HUES6 (cell line): ENCODE measurements at regions not wholly inside any gene's neighbourhood (a gene's known extent, or its start where the extent isn't known, plus 50 kb on each side); places are given as distances from the start of the nearest gene placed in this dataset.

Experiments used
- H3K27ac ChIP-seq: 2 replicates; pipeline ENCODE4 v1.7.0; 2013; ENCODE audit warnings: low read depth, mild to moderate bottlenecking, low read length, inconsistent platforms
- H3K27me3 ChIP-seq: 2 replicates; pipeline ENCODE4 v1.6.1; 2013; ENCODE audit warnings: low read length; ENCODE audit not compliant: control insufficient read depth, insufficient read depth
- H3K36me3 ChIP-seq: 2 replicates; pipeline ENCODE4 v1.6.1; 2013; ENCODE audit warnings: low read length; ENCODE audit not compliant: control insufficient read depth, insufficient read depth
- H3K4me1 ChIP-seq: 2 replicates; pipeline ENCODE4 v1.6.1; 2013; ENCODE audit warnings: low read length; ENCODE audit not compliant: control insufficient read depth, insufficient read depth
- H3K4me3 ChIP-seq: 2 replicates; pipeline ENCODE4 v1.5.1; 2013; ENCODE audit warnings: low read depth, low read length
- H3K9ac ChIP-seq: one replicate; pipeline ENCODE4 v1.6.1; 2013; ENCODE audit warnings: mild to moderate bottlenecking, low read length
- H3K9me3 ChIP-seq: 2 replicates; pipeline ENCODE4 v1.6.1; 2013; ENCODE audit warnings: low read depth, low read length; ENCODE audit not compliant: control insufficient read depth, insufficient read depth

DNA sequence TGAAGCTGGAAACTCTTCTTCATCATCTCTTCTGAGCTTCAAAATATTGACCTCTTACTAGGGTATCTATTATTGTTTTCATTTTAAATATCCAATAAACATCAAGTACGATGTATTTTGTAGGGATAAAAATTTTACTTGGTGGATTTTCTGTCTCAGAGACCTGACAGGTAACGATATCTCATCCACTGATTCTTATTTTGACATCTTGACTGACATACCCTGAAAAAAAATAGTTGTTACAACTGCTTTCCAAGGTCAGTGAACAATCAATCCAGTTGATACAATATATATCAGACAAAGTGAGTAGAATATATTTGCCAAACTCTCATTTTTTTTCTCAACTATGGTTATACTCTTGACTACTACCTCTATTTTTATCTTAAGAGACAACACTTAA is 963.7 kb upstream of the CDH2 start:
- Histone ChIP-seq H3K9ac (no peak overlapping the region), H3K4me1 (peaks cover 6% of the 10 kb centered on the region; the same call in 1 of the 2 replicates), H3K9me3 (no peaks in the 10 kb centered on the region), H3K27ac (no peak overlapping the region), H3K4me3 (no peak overlapping the region), H3K36me3 (no peaks in the 10 kb centered on the region), H3K27me3 (no peaks in the 10 kb centered on the region)

DNA sequence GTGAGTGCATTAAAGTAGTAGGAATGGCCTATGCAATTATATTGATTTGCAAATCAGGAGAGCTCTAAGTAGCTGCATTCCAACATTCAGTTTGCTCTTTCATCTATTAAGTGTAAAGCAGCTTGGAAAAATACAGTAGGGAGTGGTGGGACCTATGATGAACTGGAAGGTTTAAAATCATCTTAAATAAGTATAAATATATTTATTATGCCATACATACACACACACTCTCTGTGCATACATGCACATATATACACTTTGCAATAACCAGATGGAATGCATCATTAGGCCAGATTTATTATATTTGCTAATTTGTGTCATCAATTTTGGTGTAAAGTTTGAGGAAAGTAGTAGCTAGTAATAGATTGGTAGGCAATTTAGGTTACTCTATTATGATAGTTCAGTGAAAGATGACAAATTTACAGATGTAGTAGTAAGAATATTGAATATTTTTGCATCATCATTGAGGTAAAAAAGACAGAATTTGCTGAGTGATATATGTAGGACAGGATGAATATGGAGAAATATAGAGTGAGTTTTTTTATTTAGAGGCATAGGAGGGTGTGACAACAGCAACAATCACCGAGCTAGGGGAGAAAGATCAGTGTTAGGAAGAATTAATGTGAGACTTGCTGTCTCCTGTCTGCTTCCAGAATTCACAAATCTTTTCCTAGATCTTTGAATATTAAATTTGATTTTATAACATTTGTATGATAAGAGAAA is 961.0 kb upstream of the CDH2 start:
- peaks cover 6% of the 10 kb centered on the region; the same call in 1 of the 2 replicates for H3K4me1 ChIP-seq
- no peaks in the 10 kb centered on the region for H3K27me3 ChIP-seq
- no peak overlapping the region for H3K27ac ChIP-seq
- H3K9me3 ChIP-seq: no peaks in the 10 kb centered on the region
- H3K36me3 ChIP-seq: no peaks in the 10 kb centered on the region
- H3K9ac ChIP-seq: no peak overlapping the region
- no peak overlapping the region for H3K4me3 ChIP-seq

- Histone ChIP-seq H3K4me3 (no peak overlapping the region), H3K36me3 (no peaks in the 10 kb centered on the region), H3K27me3 (no peaks in the 10 kb centered on the region), H3K9me3 (no peaks in the 10 kb centered on the region), H3K4me1 (peaks cover 10% of the 10 kb centered on the region; the same call in 1 of the 2 replicates), H3K27ac (0 out of 2 replicates have a peak overlapping the region, but pooled peaks have one; percentile 50), H3K9ac (no peak overlapping the region)
Observed at GRCh38 chr18:29123706-29124530, 947.0 kb upstream of the CDH2 start.

DNA sequence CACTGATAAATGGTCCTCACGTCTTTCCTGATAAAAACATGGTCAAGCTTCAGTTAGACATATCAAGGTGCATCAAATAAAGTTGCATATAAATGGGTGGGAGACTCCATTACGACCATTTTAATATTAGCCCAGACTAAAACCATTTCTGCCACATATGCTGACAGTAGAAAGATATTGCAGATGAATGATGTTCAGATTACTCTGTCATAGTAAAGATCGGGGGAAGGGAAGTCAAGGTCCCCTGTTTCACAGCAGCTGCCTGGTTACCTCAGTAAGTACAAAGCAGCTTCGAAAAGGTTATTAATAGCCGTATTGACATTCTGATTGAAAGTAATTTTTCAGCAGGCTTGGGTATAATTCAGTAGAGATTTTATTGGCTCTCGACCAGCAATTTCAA is 927.7 kb upstream of the CDH2 start:
- Histone ChIP-seq H3K27ac (no peak overlapping the region), H3K27me3 (no peaks in the 10 kb centered on the region), H3K9ac (no peak overlapping the region), H3K36me3 (no peaks in the 10 kb centered on the region), H3K9me3 (no peaks in the 10 kb centered on the region), H3K4me3 (no peak overlapping the region), H3K4me1 (no peaks in the 10 kb centered on the region; the same call in 1 of the 2 replicates)

- H3K4me1 ChIP-seq: no peaks in the 10 kb centered on the region; the same call in 1 of the 2 replicates
- no peak overlapping the region for H3K4me3 ChIP-seq
- no peak overlapping the region for H3K9ac ChIP-seq
- no peaks in the 10 kb centered on the region for H3K36me3 ChIP-seq
- no peaks in the 10 kb centered on the region for H3K27me3 ChIP-seq
- no peak overlapping the region for H3K27ac ChIP-seq
- no peaks in the 10 kb centered on the region for H3K9me3 ChIP-seq
Observed at GRCh38 chr18:29104227-29104626, 927.3 kb upstream of the CDH2 start.

DNA sequence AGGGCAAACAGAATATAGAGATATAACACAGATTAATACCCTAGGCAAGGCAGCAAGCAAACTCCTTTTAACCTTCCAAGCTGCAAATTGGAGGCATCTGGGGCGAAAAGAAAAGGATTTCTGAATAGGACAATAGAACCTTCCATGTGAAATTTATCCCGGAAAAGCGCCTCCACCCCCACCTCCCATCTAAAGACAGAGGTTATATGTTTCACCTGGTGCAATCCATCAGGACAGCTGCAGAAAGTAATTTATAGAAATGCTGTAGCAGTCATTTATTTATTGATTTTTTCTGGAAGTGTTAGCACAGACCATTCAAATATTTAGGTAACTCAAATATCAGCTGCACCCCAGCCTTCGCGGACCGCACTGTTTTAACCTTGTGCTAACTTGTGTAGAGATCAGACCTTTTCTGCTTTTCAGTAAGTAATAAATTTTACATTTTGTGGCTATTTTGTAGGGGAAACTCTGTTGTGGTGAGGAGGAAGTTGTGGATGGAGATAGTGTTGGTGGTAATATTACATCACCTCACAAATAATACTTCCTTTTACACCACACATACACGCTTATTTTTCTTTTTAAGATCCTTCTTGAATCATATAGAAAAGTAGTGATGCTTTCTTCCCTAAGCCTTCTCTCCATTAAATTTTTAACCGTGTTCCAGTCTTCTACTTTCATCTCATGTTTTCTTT is 919.3 kb upstream of the CDH2 start:
- H3K4me1 ChIP-seq: no peaks in the 10 kb centered on the region
- H3K27ac ChIP-seq: no peak overlapping the region
- H3K27me3 ChIP-seq: no peaks in the 10 kb centered on the region
- no peak overlapping the region for H3K9ac ChIP-seq
- H3K4me3 ChIP-seq: no peak overlapping the region
- H3K9me3 ChIP-seq: no peaks in the 10 kb centered on the region
- H3K36me3 ChIP-seq: no peaks in the 10 kb centered on the region

GRCh38 chr18:29087616-29088246 is 910.8 kb upstream of the CDH2 start:
- no peak overlapping the region for H3K9ac ChIP-seq
- H3K27ac ChIP-seq: no peak overlapping the region
- no peaks in the 10 kb centered on the region for H3K36me3 ChIP-seq
- no peaks in the 10 kb centered on the region for H3K4me1 ChIP-seq
- H3K9me3 ChIP-seq: no peaks in the 10 kb centered on the region
- H3K27me3 ChIP-seq: no peaks in the 10 kb centered on the region
- H3K4me3 ChIP-seq: no peak overlapping the region

- H3K9ac ChIP-seq: no peak overlapping the region
- no peaks in the 10 kb centered on the region for H3K9me3 ChIP-seq
Observed at GRCh38 chr18:29084120-29084519, 907.2 kb upstream of the CDH2 start.

DNA sequence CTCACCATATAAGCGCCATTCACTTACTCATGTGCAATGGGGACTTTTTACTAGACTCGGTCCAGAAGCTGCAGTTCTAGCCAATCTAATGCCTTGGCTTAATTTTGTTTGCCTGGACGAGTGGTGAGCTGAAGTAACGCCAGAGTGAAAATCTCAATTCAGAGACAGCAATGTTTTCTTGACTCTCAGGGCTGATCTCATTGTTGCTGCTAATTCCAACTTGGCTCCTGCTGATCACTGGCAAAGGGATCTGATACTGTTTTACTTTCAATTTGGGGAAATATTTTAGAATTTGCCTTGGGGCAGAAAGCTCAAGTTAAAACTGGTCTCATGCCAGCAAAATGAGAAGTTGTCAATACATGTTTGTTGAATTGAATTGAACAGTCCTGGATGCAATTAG is 906.6 kb upstream of the CDH2 start:
- Histone ChIP-seq H3K27me3 (no peaks in the 10 kb centered on the region), H3K4me1 (no peaks in the 10 kb centered on the region), H3K27ac (no peak overlapping the region), H3K4me3 (no peak overlapping the region), H3K9me3 (no peaks in the 10 kb centered on the region), H3K9ac (no peak overlapping the region), H3K36me3 (no peaks in the 10 kb centered on the region)

More at GRCh38 chr18:29084120-29084519, 907.2 kb upstream of the CDH2 start:
- H3K4me1 ChIP-seq: no peaks in the 10 kb centered on the region
- no peak overlapping the region for H3K27ac ChIP-seq
- H3K36me3 ChIP-seq: no peaks in the 10 kb centered on the region
- H3K4me3 ChIP-seq: no peak overlapping the region
- no peaks in the 10 kb centered on the region for H3K27me3 ChIP-seq

GRCh38 chr18:29080946-29081345 is 904.0 kb upstream of the CDH2 start:
- Histone ChIP-seq H3K4me3 (no peak overlapping the region), H3K27me3 (no peaks in the 10 kb centered on the region), H3K9me3 (no peaks in the 10 kb centered on the region), H3K9ac (no peak overlapping the region), H3K27ac (no peak overlapping the region), H3K36me3 (no peaks in the 10 kb centered on the region), H3K4me1 (no peaks in the 10 kb centered on the region)
